ENCODE measurements at regions not wholly inside any gene's neighbourhood (a gene's known extent, or its start where the extent isn't known, plus 50 kb on each side); places are given as distances from the start of the nearest gene placed in this dataset.

GRCh38 chr9:95586326-95586725 is 69.6 kb upstream of the PTCH1 start:
- TF ChIP-seq, protein P1, sequence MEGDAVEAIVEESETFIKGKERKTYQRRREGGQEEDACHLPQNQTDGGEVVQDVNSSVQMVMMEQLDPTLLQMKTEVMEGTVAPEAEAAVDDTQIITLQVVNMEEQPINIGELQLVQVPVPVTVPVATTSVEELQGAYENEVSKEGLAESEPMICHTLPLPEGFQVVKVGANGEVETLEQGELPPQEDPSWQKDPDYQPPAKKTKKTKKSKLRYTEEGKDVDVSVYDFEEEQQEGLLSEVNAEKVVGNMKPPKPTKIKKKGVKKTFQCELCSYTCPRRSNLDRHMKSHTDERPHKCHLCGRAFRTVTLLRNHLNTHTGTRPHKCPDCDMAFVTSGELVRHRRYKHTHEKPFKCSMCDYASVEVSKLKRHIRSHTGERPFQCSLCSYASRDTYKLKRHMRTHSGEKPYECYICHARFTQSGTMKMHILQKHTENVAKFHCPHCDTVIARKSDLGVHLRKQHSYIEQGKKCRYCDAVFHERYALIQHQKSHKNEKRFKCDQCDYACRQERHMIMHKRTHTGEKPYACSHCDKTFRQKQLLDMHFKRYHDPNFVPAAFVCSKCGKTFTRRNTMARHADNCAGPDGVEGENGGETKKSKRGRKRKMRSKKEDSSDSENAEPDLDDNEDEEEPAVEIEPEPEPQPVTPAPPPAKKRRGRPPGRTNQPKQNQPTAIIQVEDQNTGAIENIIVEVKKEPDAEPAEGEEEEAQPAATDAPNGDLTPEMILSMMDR (conservative IDR thresholded peaks at IDR 0.05) = no peak
- TF ChIP-seq ZFX (IDR thresholded peaks at IDR 0.05) = no peak

All from C4-2B (cell line).